Endometrium (tissue), 2 donors: ENCODE measurements at regions not wholly inside any gene's neighbourhood (a gene's known extent, or its start where the extent isn't known, plus 50 kb on each side); places are given as distances from the start of the nearest gene placed in this dataset.

Experiments used
- FAIRE-seq: peaks from 2 replicates; lab custom pipeline; 2012; peaks lifted over from hg19 to GRCh38; lab: Jason Lieb, UNC
- donor health status: control.
- donor health status: control.

DNA sequence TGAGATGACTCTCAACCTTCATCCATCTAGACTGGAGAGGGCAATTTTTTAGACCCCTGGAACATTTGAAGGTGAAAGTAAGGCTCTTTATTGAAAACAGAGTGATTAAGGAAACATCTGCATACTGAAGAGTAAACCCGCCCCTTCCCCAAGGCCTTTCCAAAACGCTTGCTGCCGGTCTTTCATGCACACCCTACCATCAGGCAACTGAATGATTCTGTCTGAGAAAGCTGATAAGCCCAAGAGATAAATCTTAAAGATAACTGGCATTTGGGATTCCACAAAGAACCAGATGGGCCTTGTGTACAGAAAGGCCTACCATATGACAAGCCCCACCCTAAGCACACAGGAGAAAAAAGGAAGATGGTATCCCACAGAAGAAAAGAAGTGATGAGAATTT is 54.4 kb upstream of the PIK3R1 start:
- no peak for FAIRE-seq

DNA sequence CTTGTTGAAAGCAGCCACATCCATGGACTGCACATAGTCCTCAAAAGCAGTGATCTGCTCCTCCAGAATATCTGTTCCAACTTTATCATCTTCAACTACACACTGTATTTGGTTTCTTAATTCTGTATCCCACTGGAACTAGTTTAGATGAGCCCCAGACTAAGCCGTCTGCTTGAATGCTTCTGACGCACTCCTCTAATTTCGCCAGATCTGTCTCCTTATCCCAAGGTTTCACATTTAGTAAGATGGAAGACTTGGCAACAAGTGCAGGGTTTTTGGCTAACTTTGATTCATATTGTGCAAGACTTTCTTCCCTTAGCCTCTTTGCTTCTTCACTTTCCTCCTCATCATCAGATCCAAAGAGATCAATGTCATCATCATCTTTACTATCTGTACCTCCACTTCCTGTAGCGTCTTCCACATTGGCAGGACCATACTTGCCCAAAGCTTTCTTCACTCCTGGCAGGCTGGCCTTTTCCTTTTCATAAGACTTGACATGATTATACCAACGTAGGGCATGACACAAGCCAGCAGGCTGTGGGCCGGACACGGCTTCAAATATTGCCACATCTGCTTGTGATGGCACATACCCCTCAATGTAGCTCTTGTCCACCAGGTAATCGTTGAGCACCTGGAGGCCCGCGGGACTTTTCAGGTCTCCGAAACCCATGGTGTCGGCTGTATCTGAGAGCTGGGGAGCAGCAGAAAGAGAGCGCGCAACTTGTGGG is 56.2 kb upstream of the PIK3R1 start:
- peak; percentile 4 for FAIRE-seq

DNA sequence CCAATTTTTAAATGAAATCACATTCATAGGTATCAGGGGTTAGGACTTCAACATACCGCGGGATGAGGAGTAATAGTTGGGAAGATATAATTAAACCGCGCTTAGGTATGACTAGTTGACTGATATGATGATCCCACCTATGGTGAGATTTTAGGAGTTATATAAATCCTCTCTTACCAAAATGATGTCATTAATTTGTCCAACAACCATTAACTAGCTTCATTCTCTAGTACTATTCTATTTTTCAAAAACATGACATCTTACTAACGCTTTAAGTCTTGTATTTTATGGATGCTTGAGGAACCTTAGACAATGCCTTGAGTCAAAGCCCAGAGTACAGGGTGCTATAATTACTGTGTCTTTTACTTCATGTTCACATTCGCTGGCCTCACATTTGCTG is 59.6 kb upstream of the PIK3R1 start:
- no peak for FAIRE-seq

DNA sequence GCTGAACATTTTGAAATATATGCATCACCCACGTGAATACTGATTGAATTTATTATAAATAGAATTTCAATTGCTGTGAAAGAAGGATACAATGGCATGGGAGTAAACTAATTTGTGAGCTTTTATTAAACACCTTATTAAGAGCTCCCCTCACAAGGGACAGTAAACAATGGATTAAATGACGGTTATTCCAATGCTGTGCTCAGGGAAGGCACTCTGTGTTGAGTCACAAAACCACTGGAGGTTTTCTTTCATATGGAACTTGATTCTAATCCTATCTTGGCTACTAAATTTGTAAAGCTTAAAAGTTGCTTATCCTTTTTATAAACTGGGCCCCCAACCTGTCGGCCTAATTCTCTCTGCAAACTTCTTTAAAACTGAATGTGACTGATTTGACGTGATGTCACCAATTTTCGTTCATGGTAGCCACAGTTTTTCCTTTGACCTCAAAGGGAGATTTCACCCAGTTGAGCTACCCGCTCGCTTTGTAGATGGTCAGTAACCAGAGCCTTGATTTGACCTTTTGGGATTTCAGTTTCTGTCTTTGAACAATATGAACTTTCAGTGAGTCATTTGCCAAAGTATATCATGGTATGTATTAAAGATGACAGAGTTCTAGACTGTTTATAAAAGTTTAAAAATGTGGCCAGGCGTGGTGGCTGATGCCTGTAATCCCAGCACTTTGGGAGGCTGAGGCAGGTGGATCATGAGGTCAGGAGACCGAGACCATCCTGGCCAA is 61.3 kb upstream of the PIK3R1 start:
- no peak for FAIRE-seq

DNA sequence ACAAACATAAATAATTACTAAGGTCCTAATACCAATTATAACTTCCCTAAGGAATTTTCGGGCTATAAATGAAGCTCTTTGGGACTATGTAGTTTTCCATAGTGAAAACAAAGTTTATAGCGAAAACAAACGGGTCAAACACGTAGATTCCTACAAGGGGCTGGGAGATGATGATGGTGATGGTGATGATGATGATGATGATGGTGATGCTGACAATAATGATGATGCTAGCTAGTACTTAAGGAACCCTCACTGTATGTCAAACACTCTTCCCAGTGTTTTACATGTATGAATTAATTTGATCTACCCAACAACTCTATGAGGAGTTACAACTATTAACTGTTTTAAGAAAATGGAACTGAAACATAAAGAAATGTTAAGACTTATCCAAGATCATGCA is 63.7 kb upstream of the PIK3R1 start:
- no peak for FAIRE-seq

DNA sequence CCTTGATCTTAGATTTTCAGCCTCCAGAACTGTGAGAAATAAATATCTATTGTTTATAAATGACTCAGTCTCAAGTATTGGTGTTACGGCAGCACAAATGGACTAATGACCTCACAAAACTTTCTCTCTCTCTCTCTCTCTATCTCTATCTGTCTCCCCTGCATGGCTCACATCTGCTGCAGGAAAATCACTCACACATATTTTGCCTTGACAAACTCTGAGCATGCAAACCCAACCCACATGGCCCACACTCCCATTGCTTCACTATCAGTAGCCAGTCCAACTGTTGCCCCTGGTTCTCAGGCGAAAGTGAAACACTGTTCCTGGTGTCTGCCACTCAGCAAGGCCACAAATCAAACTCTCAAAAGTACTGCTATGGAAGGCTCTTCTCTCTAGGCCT is 66.4 kb upstream of the PIK3R1 start:
- FAIRE-seq = no peak

DNA sequence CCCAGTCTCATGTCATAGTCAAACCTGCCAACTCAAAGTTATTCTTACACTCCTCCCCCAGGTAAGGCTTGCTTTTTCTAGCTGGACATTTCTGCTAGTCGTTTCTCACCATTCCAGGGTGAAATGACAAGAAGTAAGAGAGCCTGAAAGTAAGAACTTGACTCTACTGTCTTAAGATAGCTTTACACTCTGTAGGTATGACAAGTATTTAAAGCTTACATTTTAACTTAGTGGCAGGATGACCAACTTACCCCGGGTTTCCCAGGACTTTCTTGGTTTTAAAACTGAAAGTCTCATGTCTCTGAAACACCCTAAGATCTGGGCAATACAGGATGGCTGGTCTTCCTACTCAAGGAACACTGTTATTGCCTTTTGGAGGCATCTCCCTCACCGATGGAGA is 67.5 kb upstream of the PIK3R1 start:
- no peak for FAIRE-seq

DNA sequence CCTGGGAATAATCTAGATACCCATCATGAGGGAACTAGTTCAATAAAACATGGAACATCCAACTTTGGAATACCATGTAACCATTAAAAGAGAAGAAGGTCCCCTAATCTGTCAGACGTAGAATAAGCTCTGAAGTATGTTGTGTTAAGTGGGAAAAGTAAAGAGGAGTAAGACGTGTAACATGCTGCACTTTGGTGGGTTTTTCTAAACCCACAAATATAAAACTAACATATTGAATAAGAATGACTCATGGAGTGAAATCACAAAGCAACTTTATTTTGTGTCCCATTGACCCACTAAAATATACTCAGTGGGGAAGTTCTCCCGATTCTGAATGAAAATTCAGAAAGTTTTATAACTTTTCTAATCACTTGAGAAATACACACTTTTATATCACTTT is 67.9 kb upstream of the PIK3R1 start:
- FAIRE-seq = no peak

DNA sequence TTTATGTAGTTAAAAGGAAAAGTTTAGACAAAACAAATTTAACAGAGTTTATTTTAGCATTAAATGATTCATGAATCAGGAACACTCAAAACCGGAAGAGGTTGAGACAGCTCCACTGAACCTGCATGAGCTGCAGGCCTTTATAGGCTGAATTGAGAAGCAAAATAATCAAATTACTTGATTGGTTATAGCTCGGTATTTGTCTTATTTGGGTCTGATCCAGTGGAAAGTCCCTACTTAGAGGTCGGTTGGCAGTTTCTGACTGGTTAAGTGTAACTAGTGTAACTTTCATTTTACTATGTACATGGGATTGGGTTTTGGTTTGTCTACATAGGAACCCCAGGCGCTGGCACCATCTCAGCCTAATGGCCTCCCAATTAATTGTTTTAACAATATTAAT is 74.1 kb upstream of the PIK3R1 start:
- no peak for FAIRE-seq

DNA sequence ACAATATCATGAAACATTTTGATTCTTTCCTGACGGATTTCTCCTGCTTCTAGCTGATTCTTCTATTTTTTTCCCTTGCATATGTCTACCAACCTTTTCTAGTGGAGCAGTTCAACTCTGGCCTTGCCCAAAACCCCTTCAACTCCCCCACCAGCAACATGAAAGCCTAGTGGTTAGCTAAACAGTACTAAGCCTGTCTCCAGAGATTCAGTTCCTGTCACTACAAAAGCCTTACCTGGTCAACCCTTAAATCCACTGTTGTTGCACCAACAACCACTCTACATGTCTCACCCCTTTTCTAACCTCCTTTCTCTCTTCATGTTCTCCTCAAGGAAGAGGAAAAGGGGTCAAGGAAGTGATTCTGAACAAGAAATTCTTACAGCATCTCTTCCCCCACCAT is 74.8 kb upstream of the PIK3R1 start:
- no peak for FAIRE-seq

DNA sequence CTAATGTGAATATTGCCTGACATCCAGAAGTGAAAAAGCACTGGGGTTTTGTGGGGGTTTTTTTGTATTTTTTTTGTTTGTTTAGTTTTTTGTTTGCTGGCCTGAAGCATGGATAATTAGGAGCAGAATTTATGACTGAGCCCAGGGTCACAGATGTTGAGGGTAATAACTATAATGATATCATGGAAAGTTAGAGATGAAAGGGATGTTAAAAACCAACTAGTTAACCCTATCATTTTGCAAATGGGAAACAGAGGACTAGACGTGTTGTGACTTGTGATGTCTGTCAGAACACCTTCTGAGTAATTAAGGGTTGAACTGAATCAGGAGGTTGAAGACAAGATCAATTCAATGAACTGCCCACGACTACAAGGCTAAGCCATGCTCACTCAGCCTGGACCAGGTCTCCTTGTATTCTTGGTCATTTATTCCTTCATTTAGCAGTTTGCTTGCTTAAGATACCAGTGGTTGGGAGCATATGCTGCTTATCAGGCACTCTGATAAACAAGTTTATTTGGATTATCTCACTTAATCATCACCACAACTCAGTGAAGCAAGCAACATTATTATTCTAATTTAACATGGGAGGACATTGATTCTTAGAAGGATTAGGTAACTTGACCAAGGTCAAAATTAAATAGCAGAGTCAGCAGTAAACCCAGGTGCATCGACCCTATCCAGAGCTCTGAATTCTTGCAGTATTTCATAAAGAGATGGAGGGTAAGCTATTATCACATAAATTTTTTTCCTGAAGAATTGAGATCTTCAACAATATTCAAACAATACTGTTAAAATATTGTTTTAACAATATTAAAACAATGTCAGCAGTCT is 75.7 kb upstream of the PIK3R1 start:
- FAIRE-seq = no peak

DNA sequence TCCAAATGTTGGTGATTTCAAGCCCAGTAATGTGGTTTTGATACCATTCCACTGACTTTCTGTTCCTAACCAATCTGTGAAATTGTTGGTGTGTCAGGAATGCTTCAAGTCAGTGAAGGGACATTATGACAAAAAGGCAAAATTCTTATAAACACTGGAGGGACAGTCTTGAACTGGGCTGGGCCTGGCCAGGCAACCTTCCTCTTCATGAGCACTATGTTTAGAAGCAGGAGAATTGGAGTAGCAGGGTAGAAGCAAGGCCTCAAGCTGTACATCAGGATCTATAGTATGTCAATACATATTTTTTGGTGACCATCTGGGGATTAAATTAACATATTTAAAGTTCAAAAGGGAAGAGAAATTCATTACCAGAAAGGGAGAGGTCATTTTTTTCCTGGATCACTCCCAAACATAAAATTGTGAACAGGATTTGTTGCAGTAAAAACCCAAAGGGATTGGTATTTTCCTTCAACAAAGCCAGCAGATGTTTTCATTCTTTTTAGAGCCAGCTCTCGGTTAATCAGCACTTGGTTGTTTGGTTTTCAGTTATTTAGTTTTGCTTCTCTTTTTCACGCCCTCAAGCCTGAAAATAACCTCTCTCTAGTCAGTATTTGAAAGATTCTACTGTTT is 77.9 kb upstream of the PIK3R1 start:
- no peak for FAIRE-seq

DNA sequence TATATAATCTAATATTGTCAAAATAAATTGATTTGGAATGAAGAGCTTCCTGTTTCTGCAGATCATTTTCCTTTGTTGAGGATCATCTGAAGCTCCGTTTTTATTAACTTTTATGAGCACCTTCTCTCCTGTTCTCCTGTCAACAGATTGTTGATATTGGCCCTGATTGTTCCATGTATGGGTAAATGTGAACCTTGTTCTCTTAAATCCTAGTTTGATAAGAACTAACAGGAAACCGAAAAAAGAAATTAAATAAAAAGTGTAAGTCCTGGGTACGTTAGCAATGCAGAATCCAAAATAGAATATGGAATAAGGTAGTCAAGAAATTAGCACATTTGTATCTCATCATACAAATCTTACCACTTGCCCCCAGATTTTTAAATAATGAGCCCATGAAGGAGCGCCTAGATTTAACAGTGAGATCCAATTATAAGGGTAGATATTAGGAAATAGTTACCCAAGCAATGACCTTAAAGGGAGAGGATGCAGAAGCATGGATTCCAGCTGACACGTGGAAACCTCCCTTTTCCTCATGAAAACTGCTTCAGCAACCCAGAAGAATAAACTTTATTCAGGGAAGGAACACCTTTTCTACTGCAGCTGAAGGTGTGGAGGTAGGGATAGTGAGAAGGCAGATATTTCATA is 80.8 kb upstream of the PIK3R1 start:
- no peak for FAIRE-seq

DNA sequence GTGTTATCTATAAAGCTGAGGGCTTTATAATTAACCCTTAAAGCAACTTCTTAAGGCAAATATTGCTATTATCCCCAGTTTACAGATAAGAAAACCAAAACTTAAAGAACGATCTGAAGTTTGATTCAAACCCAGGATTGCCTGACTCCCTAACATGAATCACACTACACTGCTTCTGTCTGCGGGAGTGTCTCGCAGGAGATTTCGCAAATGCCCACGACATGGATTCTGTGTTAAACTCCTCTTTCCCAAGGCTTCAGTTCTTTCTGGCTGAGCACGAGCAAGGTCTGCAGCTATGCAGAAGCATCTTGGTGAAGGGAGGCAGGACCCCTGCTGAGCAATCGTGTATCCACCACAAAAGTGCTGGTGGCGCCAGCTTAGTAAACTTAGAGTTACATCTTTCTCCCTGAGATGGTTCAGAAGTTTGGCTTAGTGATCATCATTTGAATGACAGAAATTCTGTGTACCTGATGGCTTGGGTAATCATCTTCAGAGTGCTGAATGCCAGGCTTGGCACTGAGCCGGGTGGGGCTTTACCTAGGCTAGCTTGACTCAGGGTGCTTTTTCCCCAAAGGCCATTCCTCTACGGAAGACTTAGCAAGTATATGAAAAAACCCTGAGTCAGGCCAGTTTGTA is 81.4 kb upstream of the PIK3R1 start:
- no peak for FAIRE-seq

DNA sequence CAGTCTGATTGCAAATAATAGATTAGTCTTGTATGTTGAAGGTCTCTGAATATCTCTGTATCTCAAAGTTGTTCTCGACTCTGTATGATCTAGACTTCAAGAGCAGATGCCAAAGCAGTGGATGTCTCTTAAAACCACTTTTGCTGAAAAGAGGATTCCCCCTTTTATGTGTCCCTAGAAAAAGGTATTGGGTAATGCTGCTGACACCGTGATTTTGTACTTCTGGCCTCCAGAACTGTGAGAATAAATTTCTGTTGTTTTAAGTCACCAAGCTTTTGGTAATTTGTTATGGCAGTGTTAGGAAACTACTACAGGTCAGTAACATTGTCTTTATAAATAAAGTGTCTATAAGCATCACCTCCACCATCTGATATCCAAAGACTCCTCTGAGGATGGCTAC is 85.3 kb upstream of the PIK3R1 start:
- FAIRE-seq = no peak

DNA sequence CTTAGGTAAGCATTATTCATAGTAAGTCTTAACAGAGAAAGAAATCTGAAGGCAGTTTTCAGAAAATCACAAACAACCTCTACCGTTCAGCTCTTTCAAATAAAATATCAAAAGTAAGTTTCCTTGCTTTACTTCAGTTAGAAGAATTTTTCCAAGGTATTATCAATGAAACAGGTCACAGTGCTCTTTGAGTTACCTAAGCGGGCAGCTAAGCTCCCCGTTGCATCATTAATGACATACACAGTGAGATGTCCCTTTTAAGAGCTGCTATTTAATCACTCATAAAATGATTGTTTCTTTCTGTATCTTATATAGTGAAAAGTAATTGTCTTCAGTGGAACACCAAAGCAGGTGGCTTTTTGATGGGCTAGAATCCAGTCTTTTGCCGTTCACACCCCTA is 86.2 kb upstream of the PIK3R1 start:
- no peak for FAIRE-seq

DNA sequence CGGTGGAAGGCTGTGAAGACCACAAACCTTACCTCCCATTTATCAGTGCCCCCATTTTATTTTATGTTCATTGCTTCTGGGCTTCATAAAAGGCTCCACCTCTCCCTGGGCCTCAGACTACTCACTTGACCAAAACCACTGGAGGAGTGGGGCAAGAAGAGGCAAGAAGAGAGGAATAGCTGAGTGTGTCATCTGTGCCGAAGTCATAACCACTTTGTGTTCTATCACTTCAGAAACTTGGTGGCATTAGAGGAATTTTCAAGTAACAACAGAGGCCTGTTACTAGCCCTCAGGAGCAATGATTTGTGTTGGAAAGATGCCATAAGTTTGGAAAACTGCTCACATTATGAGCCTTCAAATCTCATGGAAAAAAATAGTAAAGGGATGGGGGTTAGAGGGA is 88.7 kb upstream of the PIK3R1 start:
- FAIRE-seq = no peak

DNA sequence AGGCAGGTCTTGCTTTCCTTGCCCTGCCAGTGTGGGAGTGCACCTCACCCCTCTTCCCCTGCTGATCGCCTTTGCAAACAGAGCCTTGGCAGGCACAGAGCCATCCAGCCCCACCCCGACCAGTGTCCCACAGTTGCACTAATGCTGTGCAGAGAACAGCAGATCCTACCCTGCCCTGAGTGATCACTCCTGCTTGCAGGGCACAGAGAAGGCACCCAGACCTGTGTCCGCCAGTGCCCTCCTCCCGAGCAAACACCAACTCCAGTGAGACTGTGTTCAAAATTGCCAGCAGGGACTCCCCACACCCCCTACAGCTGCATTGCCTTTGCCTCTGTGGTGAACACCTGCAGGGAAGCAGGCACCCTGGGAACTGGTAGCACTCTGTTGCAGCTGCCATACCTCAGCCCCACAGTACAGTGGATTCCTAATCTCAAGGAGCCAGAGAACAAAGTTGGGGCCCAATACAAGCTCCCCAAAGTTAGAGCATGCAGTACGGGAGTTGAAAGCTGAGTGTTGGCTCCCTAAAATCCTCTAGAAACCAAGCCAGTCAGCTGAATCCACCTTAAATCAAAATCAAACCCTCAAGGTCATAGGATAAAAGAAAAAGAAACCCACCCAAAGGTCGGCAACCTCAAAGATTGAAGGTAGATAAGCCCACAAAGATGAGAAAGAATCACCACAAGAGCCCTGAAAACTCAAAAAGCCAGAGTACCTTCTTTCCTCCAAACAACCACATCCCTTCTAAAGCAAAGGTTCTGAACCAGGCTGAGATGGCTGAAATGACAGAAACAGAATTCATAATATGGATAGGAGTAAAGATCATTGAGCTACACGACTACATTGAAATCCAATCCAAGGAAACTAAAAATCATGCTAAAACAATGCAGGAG is 92.9 kb upstream of the PIK3R1 start:
- no peak for FAIRE-seq

DNA sequence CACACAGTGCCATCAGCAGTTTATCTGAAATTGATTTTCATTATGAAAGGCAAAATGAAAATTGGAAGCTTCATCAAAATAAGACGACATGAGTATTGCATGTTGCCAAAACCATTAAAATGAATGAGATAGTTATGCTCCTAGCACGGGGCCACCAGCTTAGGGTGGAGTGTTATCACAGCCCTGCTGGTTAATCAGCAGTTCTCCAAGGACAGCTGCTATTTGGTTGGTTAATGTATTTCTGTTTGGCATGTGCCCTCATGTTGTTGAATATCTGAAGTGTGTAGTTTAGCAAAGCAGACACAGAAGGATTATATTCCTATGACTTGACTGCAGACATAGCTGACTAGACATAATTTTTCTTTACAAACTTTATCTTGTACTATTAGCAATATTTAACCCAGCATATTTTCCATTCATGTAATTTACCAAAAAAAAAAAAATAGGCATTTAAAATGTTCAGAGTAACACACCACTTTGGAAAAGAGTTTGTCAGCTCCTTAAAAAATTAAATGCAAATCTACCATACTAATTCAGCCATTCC is 98.6 kb upstream of the PIK3R1 start:
- FAIRE-seq = no peak

DNA sequence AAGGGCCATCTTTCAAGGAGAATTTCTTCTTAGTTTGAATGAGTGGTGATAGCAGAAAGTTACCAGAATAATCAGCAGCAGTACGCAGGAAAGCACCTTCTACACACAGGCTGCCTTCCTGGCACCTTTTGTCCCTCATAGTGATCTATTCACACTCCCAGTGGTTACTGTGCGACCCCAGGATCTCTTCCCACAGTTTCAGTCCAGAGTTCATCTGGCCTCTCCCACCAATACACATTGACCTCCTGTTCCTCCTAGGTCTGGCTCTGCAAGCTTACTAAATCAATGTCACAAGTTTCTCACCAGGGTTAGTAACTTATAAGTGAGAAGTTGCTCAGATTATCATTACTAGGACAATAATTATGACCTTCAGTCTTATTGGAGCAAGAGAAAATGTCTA is 99.1 kb upstream of the PIK3R1 start:
- FAIRE-seq = no peak
